Activated CD8-positive, alpha-beta memory T cell treated with anti-CD3 and anti-CD28 coated beads, Interleukin-2, amount 10 ng/mL, durations not matched to agents 7 days and 5 days (primary cell): ENCODE measurements at regions not wholly inside any gene's neighbourhood (a gene's known extent, or its start where the extent isn't known, plus 50 kb on each side); places are given as distances from the start of the nearest gene placed in this dataset.

Experiments used
- ATAC-seq: fragments of 150-1000 bp; cut with Tn5 transposase; one replicate; pipeline ENCODE4 v1.10.0; 2021; ENCODE audit warnings: moderate library complexity
- CTCF ChIA-PET: fragments of 350-600 bp; sonication (Branson Sonifier 250); formaldehyde crosslinking; loops from one replicate; lab custom pipeline; 2021; ENCODE audit warnings: antibody characterized with exemption; lab: Charles Lee
- DNase-seq: peaks from one replicate; pipeline ENCODE4 v3.0.0-alpha.2; 2020
- H3K27ac Mint-ChIP-seq: one replicate; pipeline ENCODE4 v1.8.0; 2021; ENCODE audit warnings: mild to moderate bottlenecking, mixed read lengths
- H3K27me3 Mint-ChIP-seq: one replicate; pipeline ENCODE4 v1.8.0; 2021; ENCODE audit warnings: mixed read lengths
- H3K36me3 Mint-ChIP-seq: one replicate; pipeline ENCODE4 v1.8.0; 2021; ENCODE audit warnings: mild to moderate bottlenecking, mixed read lengths
- H3K4me1 Mint-ChIP-seq: one replicate; pipeline ENCODE4 v1.8.0; 2021; ENCODE audit warnings: mixed read lengths
- H3K4me3 Mint-ChIP-seq: one replicate; pipeline ENCODE4 v1.8.0; 2021; ENCODE audit warnings: mild to moderate bottlenecking, moderate library complexity, mixed read lengths
- H3K9me3 Mint-ChIP-seq: one replicate; pipeline ENCODE4 v1.8.0; 2022; ENCODE audit warnings: low read depth, mixed read lengths

DNA sequence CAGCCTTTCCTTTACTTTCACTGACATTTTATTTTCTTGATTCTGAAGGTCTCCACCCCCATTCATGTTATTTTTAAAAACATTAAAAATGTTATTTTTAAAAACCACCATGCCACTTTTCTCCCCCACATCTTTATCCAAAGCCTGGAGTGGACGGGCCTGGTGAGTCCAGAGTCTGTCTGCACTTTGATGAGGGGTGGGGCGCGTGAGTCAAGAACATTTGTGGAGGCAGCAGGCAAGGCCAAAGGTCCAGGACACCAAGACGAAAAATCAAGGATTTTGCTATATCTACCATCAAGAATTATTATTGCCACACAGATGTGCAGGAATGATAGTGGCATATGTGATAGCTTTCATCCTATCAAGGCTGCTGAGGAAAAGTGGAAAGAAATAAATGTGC is 224.9 kb downstream of the FGF9 start:
- Mint-ChIP-seq H3K27ac (no peak overlapping the region), H3K27me3 (no peaks in the 10 kb centered on the region), H3K4me1 (no peaks in the 10 kb centered on the region), H3K4me3 (no peak overlapping the region), H3K9me3 (no peaks in the 10 kb centered on the region), H3K36me3 (no peaks in the 10 kb centered on the region)
- CTCF ChIA-PET: no interaction called here
- ATAC-seq (no peak), DNase-seq (no peak)

- Mint-ChIP-seq H3K27me3 (no peaks in the 10 kb centered on the region), H3K36me3 (no peaks in the 10 kb centered on the region), H3K27ac (no peak overlapping the region), H3K9me3 (no peaks in the 10 kb centered on the region), H3K4me3 (no peak overlapping the region), H3K4me1 (no peaks in the 10 kb centered on the region)
- ATAC-seq: no peak
- DNase-seq: no peak
- CTCF ChIA-PET: no interaction called here
Measured at GRCh38 chr13:21897161-21897560, 226.3 kb downstream of the FGF9 start.

DNA sequence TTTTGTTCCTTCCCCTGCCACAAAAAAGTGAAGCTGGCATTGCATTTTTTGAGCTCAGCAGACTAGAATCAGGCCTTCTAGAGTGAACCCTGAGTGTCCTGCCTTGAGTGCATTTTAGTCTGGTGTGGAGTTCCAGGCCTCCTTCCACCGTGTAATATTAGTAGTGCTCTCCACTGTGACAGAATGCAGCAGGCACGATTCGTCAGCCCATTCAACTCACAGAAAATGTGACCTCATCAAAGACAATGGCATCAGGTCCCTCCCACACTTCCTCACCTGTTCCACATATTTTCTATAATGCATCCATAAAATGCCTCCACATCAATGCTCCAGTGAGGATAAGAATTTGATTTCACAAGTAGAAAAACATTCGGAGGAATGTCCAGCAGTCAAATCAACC is 227.6 kb downstream of the FGF9 start:
- no peak overlapping the region for H3K27ac Mint-ChIP-seq
- no peaks in the 10 kb centered on the region for H3K36me3 Mint-ChIP-seq
- CTCF ChIA-PET: no interaction called here
- H3K4me1 Mint-ChIP-seq: no peaks in the 10 kb centered on the region
- H3K27me3 Mint-ChIP-seq: no peaks in the 10 kb centered on the region
- no peak overlapping the region for H3K4me3 Mint-ChIP-seq
- ATAC-seq (no peak), DNase-seq (no peak)
- H3K9me3 Mint-ChIP-seq: no peaks in the 10 kb centered on the region

- Mint-ChIP-seq H3K4me3 (no peak overlapping the region), H3K36me3 (no peaks in the 10 kb centered on the region), H3K9me3 (no peaks in the 10 kb centered on the region), H3K27me3 (no peaks in the 10 kb centered on the region), H3K27ac (no peak overlapping the region), H3K4me1 (no peaks in the 10 kb centered on the region)
- ATAC-seq (no peak), DNase-seq (no peak)
- CTCF ChIA-PET: no interaction called here
Measured at GRCh38 chr13:21898945-21899344, 228.1 kb downstream of the FGF9 start.

DNA sequence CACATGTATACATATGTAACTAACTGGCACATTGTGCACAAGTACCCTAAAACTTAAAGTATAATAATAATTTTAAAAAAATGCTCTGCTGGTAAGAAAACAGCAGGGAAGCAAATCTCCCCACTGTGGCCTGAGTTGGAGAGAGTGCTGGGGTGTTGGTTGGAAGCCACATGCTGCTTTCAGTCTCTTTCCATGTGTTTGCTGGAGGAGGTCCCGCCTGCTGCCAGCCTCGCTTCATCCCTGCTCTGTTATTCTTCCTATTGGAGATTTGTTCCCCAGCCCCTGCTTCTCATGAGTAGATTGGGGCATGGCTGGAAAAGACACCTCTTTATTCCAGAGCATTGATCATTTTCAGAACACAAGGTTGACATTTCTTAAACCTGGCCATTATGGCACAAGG is 230.5 kb downstream of the FGF9 start:
- no peak overlapping the region for H3K27ac Mint-ChIP-seq
- no peaks in the 10 kb centered on the region for H3K9me3 Mint-ChIP-seq
- no peaks in the 10 kb centered on the region for H3K36me3 Mint-ChIP-seq
- CTCF ChIA-PET: no interaction called here
- H3K27me3 Mint-ChIP-seq: no peaks in the 10 kb centered on the region
- H3K4me3 Mint-ChIP-seq: no peak overlapping the region
- H3K4me1 Mint-ChIP-seq: no peaks in the 10 kb centered on the region
- no peak for ATAC-seq
- no peak for DNase-seq

DNA sequence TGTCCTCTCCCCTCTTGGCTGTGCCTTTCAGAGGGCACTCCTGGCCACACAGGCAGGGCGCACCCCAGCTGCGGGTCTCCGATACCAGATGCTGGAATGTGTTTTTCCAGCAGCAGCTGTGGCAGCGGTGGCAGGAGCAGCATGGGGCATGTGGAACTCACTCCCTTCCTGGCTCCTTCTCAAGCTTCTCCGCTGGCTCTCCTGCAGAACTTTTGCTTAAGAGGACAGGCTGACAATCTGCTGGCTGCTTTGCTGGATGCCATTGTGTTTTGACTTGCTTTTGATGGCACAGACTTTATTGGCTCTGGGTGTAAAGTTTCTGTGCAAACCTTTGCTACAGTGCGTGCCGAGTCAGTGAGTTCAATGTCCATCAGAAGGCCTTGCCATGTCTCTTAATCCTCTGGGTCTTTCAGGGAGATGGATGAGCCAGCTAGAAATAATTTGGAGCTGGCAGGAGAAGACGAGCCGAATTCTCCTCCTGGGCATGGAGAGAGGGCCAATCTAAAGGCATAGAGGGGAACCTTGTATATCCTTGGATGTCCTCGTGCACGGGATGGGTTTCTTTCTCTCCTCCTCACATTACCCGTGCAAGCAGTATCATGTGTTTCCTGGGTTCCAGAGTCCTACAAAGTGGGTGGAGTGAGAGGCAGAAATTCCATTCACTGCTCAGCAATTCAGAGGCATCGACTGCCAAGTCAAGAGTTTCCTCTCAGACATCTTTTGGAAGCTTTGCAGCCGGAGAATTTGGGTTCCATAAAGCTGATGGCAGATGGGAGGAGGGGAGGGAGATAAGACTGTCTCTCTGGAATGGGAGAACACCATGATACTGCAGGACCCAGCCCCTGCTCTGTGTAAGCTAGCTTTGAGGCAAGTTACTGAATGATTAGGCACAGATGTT is 231.2 kb downstream of the FGF9 start:
- H3K27me3 Mint-ChIP-seq: no peaks in the 10 kb centered on the region
- DNase-seq: no peak
- H3K27ac Mint-ChIP-seq: no peak overlapping the region
- CTCF ChIA-PET: no interaction called here
- H3K4me3 Mint-ChIP-seq: no peak overlapping the region
- H3K4me1 Mint-ChIP-seq: no peaks in the 10 kb centered on the region
- ATAC-seq: no peak
- H3K36me3 Mint-ChIP-seq: no peaks in the 10 kb centered on the region
- no peaks in the 10 kb centered on the region for H3K9me3 Mint-ChIP-seq

GRCh38 chr13:21902709-21903098 is 231.8 kb downstream of the FGF9 start:
- CTCF ChIA-PET: no interaction called here
- Mint-ChIP-seq H3K9me3 (no peaks in the 10 kb centered on the region), H3K4me3 (no peak overlapping the region), H3K4me1 (no peaks in the 10 kb centered on the region), H3K36me3 (no peaks in the 10 kb centered on the region), H3K27ac (no peak overlapping the region), H3K27me3 (no peaks in the 10 kb centered on the region)
- ATAC-seq (no peak), DNase-seq (no peak)

DNA sequence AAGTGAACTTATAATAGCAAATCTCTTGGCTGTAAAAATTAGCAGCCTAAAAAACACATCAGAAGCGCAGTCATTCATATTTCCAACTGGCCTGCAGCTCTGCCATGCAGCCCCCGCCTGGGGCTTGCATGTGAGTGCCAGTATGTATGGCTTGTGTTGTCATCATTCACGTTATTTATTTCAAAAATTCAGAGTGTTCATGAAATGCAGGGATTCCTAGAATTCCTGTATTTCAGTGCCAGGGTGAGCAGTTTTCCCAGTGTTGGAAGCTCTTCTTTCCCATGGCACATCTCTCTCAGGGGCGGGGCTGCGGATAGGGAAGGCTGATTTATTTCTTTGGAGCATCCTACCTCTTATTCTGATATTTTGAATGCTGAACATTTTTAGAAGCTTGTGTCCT is 234.6 kb downstream of the FGF9 start:
- Mint-ChIP-seq H3K9me3 (no peaks in the 10 kb centered on the region), H3K4me3 (no peak overlapping the region), H3K4me1 (no peaks in the 10 kb centered on the region), H3K27me3 (no peaks in the 10 kb centered on the region), H3K27ac (no peak overlapping the region), H3K36me3 (no peaks in the 10 kb centered on the region)
- no peak for DNase-seq
- CTCF ChIA-PET: no interaction called here
- no peak for ATAC-seq

- Mint-ChIP-seq H3K9me3 (no peaks in the 10 kb centered on the region), H3K4me3 (no peak overlapping the region), H3K27me3 (no peaks in the 10 kb centered on the region), H3K27ac (no peak overlapping the region), H3K36me3 (no peaks in the 10 kb centered on the region), H3K4me1 (no peaks in the 10 kb centered on the region)
- CTCF ChIA-PET: no interaction called here
- no peak for ATAC-seq
- no peak for DNase-seq
Measured at GRCh38 chr13:21909331-21909730, 238.5 kb downstream of the FGF9 start.

- no peak for ATAC-seq
Measured at GRCh38 chr13:21910546-21910945, 239.7 kb downstream of the FGF9 start.

DNA sequence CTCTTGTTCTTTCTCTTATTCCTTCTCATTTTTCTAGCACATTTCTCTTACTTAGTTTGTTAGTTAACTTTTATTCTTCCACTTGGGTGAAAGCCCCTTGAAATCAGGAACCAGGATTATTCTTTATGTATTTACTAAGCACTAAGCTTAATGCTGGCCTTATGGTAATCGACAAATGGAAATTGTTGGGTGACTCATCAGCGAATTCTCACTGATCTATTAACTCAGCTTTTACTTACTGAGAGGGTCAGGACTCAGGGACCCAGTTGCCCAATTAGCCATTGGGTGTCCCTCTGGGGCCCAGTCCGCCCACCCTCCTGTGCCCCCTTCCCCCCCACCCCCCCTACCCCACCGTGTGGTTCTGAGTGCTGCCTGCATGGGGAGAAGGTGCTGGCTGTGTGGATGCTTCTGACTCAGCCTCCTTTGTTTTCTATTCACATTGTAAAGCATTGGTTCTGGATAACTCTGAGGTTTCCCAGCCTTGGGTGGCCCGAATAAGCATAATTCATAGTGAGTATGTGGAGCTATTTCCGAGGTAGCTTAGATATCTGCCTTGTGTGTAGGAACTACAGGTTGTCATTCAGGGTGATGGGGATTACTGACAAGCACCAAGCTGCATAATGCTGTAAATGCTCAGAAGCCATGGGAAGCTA is 240.9 kb downstream of the FGF9 start:
- CTCF ChIA-PET: no interaction called here
- Mint-ChIP-seq H3K27ac (no peak overlapping the region), H3K27me3 (no peaks in the 10 kb centered on the region), H3K4me1 (no peaks in the 10 kb centered on the region), H3K36me3 (no peaks in the 10 kb centered on the region), H3K4me3 (no peak overlapping the region), H3K9me3 (no peaks in the 10 kb centered on the region)
- DNase-seq: no peak
- ATAC-seq: no peak

More at GRCh38 chr13:21910546-21910945, 239.7 kb downstream of the FGF9 start:
- H3K4me3 Mint-ChIP-seq: no peak overlapping the region
- DNase-seq: no peak
- H3K27me3 Mint-ChIP-seq: no peaks in the 10 kb centered on the region
- CTCF ChIA-PET: no interaction called here
- H3K36me3 Mint-ChIP-seq: no peaks in the 10 kb centered on the region
- H3K27ac Mint-ChIP-seq: no peak overlapping the region
- no peaks in the 10 kb centered on the region for H3K9me3 Mint-ChIP-seq
- no peaks in the 10 kb centered on the region for H3K4me1 Mint-ChIP-seq

- no peak overlapping the region for H3K4me3 Mint-ChIP-seq
- CTCF ChIA-PET: no interaction called here
Measured at GRCh38 chr13:21913010-21913409, 242.1 kb downstream of the FGF9 start.

DNA sequence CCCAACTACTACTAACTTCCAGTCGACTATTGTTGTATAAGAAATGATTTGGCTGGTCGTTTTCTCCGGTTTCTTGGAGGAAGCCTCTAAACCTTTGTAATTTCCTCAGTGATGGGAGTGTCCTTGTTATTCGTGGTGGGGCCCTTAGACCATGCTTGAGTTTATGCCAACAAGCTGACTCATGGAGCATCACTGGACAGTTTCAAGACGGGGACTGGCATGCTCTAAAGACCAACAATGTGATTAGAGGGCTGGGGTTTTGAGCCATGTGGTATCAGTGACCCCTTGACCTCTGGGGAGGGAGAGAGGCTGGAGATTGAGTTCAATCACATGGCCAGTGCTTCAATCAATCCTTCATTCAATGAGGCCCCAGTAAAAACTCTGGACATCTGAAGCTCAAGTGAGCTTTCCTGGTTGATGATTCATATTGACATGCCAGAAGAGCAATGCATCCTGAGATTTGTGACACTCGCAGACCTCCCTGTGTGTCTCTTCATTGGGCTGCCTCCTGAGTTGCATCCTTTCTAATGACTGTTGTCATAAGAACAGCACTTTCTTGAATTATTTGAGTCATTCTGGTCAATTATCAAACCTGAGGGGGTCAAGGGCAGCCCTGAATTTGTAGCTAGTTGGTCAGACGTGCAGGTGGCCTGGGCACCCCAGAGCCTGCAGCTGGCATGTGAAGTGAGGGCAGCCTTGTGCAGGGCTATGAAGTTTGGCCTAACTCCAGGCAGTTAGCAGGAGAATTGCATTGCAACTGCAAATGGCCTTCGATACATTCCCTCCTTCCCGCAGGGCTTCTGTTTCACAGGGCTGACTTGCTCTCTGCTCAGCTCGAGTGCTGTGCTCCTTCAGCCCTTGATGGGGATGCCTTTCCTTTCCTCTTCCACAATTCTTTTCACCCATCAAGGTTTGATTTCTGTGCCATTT is 246.5 kb downstream of the FGF9 start:
- ATAC-seq: no peak
- CTCF ChIA-PET: no interaction called here

More at GRCh38 chr13:21913010-21913409, 242.1 kb downstream of the FGF9 start:
- H3K36me3 Mint-ChIP-seq: no peaks in the 10 kb centered on the region
- ATAC-seq (no peak), DNase-seq (no peak)
- no peaks in the 10 kb centered on the region for H3K4me1 Mint-ChIP-seq
- no peaks in the 10 kb centered on the region for H3K27me3 Mint-ChIP-seq
- H3K27ac Mint-ChIP-seq: no peak overlapping the region
- H3K9me3 Mint-ChIP-seq: no peaks in the 10 kb centered on the region

More for the DNA sequence above, 246.5 kb downstream of the FGF9 start:
- no peaks in the 10 kb centered on the region for H3K4me1 Mint-ChIP-seq
- H3K27ac Mint-ChIP-seq: no peak overlapping the region
- no peaks in the 10 kb centered on the region for H3K36me3 Mint-ChIP-seq
- no peaks in the 10 kb centered on the region for H3K27me3 Mint-ChIP-seq
- H3K4me3 Mint-ChIP-seq: no peak overlapping the region
- DNase-seq: no peak
- no peaks in the 10 kb centered on the region for H3K9me3 Mint-ChIP-seq
